K562 (cell line): ENCODE measurements at regions not wholly inside any gene's neighbourhood (a gene's known extent, or its start where the extent isn't known, plus 50 kb on each side); places are given as distances from the start of the nearest gene placed in this dataset.

ENCODE experiments used
- HNRNPK ChIP-seq: fragments of 200-400 bp; formaldehyde crosslinking; IDR thresholded peaks from one replicate; pipeline ENCODE4 v1.6.1; 2018; ENCODE audit warnings: mild to moderate bottlenecking, low read depth, low read length; ENCODE audit not compliant: poor library complexity, severe bottlenecking
- KDM1A ChIP-seq, 2 experiments: fragments of 450-650 bp; IDR thresholded peaks; 2 replicates each; pipeline ENCODE4 v1.6.1; 2016; ENCODE audit warnings: mild to moderate bottlenecking in 2 of 2
- MAFG ChIP-seq: fragments of 450-650 bp; conservative IDR thresholded peaks from 2 replicates; pipeline ENCODE4 v1.6.1; 2016; ENCODE audit warnings: missing genetic modification characterization, missing compliant biosample characterization
- POLR3A ChIP-seq: IDR thresholded peaks from 2 replicates; pipeline ENCODE4 v1.6.1; 2011; ENCODE audit warnings: borderline replicate concordance, mild to moderate bottlenecking, moderate library complexity; ENCODE audit not compliant: insufficient read length, insufficient read depth; ENCODE audit errors: extremely low read depth
- TF ChIP-seq, protein P1 (sequence below): IDR thresholded peaks from 2 replicates; pipeline ENCODE4 v1.6.1; 2012; ENCODE audit warnings: low read depth, low read length, improper control_type of control experiment, borderline replicate concordance
- TF ChIP-seq, protein P2 (sequence below): fragments of 450-650 bp; formaldehyde crosslinking; IDR thresholded peaks from 2 replicates; pipeline ENCODE4 v1.4.0; 2020; ENCODE audit warnings: mild to moderate bottlenecking, moderate library complexity
- TF ChIP-seq, protein P3 (sequence below): fragments of 450-650 bp; IDR thresholded peaks from 2 replicates; pipeline ENCODE4 v1.6.1; 2017; ENCODE audit warnings: mild to moderate bottlenecking, moderate library complexity

DNA sequence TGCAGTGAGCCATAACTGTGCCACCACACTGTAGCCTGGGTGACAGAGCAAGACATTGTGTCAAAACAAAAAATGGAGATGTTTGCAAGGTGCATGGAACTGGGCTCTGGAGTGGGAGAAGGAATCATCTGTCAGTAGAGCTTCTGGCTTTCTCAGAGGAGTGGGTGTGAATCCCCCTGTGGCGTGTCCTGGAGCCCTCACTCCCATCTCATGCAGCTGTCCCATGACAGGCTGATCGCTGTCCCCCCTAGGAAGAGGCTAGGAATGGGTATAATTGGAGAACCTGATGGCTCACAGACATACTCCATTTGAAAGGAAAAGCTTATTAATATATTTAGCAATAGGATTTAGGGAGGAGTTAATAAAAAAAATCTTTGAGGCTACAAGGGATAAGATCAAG lies 125.8 kb upstream of the EPB41L3 start (continued):
- no peak for TF ChIP-seq KDM1A (IDR thresholded peaks at IDR 0.05)
- TF ChIP-seq MAFG = no peak
- TF ChIP-seq, protein P1, sequence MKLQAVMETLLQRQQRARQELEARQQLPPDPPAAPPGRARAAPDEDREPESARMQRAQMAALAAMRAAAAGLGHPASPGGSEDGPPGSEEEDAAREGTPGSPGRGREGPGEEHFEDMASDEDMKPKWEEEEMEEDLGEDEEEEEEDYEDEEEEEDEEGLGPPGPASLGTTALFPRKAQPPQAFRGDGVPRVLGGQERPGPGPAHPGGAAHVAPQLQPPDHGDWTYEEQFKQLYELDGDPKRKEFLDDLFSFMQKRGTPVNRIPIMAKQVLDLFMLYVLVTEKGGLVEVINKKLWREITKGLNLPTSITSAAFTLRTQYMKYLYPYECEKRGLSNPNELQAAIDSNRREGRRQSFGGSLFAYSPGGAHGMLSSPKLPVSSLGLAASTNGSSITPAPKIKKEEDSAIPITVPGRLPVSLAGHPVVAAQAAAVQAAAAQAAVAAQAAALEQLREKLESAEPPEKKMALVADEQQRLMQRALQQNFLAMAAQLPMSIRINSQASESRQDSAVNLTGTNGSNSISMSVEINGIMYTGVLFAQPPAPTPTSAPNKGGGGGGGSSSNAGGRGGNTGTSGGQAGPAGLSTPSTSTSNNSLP = no peak
- TF ChIP-seq, protein P2, sequence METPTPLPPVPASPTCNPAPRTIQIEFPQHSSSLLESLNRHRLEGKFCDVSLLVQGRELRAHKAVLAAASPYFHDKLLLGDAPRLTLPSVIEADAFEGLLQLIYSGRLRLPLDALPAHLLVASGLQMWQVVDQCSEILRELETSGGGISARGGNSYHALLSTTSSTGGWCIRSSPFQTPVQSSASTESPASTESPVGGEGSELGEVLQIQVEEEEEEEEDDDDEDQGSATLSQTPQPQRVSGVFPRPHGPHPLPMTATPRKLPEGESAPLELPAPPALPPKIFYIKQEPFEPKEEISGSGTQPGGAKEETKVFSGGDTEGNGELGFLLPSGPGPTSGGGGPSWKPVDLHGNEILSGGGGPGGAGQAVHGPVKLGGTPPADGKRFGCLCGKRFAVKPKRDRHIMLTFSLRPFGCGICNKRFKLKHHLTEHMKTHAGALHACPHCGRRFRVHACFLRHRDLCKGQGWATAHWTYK (CRISPR knock-in tag) = no peak
- TF ChIP-seq, protein P3, sequence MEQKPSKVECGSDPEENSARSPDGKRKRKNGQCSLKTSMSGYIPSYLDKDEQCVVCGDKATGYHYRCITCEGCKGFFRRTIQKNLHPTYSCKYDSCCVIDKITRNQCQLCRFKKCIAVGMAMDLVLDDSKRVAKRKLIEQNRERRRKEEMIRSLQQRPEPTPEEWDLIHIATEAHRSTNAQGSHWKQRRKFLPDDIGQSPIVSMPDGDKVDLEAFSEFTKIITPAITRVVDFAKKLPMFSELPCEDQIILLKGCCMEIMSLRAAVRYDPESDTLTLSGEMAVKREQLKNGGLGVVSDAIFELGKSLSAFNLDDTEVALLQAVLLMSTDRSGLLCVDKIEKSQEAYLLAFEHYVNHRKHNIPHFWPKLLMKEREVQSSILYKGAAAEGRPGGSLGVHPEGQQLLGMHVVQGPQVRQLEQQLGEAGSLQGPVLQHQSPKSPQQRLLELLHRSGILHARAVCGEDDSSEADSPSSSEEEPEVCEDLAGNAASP = no peak
- TF ChIP-seq POLR3A = no peak
- TF ChIP-seq HNRNPK = no peak
